Renal cortical epithelial cell (primary cell): ENCODE measurements at regions not wholly inside any gene's neighbourhood (a gene's known extent, or its start where the extent isn't known, plus 50 kb on each side); places are given as distances from the start of the nearest gene placed in this dataset.

ENCODE experiments used
- DNase-seq: peaks from one replicate; pipeline ENCODE4 v3.0.0-alpha.2; 2011; ENCODE audit warnings: low read depth

DNA sequence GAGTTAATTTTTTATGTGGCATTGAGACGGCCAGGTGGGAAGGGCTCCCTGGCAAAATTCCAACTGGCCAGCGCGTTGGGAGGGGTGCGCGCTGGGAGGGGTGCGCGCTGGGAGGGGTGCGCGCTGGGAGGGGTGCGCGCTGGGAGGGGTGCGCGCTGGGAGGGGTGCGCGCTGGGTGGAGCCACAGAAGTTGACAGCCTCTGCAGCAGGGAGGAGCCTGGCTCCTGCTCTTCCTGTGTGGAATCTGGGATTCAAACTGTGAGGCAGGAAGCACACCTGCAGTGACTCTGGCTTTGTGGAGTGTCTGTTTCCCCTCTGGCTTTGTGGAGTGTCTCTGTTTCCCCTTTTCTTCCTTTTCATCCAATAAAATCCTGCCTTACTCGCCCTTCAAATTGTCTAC is 147.9 kb upstream of the CBLN2 start:
- no peak for DNase-seq

DNA sequence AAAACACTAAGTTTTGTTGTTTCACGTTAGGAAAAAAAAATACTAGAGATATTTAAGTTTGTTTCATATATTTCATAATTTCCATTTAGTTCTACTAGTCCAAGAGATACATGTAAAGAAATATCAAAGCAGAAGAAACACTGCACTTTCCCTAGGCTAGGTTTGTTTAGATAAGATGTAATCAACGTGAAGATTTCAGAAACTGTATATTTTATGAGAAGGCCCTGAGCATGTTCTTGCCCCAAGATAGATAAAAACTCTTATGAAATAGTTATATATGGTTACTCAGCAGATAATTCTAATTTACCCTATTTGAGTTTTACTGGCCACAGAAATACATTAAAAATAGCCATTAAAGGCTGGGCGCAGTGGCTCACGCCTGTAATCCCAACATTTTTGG is 143.6 kb upstream of the CBLN2 start:
- DNase-seq = no peak

DNA sequence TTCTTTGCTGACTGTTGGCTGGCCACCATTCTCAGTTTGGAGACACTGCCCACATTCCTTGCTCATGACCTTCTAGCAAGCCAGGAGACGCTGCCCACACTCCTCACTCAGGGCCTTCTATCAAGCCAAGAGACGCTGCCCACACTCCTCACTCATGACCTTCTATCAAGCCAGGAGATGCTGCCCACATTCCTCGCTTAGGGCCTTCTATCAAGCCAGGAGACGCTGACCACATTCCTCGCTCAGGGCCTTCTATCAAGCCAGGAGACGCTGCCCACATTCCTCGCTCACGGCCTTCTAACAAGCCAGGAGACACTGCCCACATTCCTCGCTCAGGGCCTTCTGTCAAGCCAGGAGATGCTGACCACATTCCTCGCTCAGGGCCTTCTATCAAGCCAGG is 131.3 kb upstream of the CBLN2 start:
- peak; percentile 8 for DNase-seq

DNA sequence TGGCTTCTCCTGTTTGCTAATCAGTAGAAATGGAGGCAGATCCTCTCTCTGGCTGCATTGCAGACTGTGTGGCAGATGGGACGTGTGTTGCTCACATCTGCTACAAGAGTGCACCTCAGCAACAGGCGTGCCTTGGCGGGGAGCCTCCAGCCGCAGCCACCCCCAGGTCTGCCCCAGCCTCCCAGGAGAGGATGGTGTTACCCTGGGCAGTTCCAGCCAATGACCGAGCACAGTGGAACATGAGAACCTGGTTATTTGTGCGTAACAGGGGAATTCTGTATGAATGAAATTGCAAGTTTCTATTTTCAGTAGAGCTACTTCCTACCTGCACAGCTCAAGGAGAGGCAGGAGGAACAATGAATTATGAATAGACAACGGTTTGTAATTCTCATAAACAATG is 130.6 kb upstream of the CBLN2 start:
- no peak for DNase-seq

DNA sequence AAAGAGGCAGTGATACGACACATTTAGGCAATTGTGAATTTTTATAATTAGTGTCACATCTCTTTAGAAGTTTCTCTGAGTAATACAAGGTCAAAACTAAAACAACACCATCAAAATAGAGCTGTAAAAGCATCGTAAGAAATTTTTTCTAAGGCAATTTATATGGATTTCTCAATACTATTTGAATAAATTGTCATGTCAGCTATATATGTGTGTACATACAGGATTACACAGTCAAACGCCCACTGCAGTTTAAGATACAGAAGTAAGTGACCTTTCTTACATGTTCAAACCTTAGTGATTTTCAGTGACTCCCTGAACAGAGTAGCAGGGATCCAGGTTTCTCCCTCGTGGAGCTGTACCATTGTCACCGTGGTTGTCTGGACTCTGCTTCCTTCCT is 129.1 kb upstream of the CBLN2 start:
- DNase-seq = no peak

DNA sequence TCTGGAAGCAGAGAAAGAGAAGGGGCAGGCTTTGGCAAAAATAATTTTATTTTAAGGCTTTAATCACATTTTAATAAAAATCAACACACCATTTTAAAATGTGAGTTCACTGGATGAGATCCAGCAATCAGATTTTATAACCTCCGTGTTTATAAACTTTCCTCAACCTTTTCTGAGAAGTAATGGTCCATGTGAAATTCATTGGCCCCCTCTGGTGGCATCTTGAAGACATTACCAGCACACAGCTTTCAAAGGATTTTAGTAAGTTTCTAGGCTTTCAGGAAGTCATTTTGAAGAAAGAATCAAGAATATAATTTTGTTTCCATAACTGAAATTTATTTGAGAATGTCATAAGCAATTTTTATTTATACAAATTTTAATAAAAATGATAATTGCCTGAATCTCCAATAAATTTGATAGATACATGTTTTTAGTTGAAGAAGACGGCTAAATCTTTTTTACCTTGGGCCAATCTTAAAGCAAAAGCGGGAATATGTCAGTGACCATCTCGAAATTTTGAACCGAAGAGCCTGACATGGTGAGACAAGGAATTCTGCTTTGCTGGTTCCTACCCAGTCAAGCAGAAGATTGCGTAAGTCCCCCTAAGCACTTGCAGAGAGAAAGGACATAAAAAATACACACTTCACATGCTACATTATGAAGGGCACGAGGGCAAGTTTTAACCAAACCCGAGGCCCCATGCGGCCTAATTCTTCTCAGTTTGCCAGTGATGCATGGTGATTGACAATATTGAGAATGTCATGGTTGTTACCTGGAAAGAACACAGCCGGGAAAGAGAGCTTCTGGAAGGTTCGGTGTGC is 128.4 kb upstream of the CBLN2 start:
- DNase-seq = peak; percentile 39

DNA sequence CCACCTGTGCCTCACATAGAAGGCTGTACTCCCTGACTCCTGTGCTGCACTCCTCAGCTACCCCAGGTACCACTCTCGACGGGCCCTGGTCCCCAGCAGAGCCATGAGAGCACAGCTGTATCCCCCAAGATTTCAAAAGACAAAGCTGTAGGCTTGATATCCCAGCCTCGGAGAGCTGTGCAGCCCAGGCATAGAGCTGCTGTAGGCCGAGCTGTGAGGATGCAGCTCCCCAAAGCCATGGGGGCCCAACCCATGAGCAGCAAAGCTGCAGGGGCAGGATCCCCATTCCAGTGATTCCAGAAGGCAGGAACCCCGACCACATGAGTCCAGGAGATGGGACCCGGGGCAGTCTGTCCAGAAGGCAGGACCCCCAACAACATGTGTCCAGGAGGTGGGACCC is 123.8 kb upstream of the CBLN2 start:
- no peak for DNase-seq

DNA sequence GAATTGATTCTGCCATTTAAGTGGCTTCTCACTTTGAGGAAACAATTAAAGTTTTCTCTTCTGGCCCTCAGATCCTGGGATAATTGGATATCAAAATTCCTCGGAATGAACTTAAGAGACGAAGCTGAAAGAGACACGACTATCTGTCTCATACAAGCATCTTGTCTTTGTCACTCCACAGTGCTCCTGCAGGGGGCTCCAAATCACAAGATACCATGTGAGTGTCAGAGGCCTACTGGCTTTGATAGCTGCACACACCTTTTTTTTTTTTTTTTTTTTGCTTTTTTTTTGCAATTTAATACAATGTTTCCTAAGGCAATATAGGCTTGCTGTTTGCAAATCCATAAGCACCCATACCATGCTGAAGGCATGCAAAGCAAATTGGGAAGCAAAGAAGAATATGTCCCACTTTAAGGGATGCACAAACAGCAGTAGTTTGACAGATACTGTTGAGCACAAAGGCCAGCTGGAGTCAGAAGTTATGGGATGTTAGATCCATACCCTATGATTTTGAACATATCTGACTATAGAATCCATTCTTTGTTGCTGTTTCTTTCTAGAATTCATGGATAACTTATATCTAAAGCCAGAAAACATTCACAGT is 109.0 kb upstream of the CBLN2 start:
- DNase-seq = peak; percentile 52

DNA sequence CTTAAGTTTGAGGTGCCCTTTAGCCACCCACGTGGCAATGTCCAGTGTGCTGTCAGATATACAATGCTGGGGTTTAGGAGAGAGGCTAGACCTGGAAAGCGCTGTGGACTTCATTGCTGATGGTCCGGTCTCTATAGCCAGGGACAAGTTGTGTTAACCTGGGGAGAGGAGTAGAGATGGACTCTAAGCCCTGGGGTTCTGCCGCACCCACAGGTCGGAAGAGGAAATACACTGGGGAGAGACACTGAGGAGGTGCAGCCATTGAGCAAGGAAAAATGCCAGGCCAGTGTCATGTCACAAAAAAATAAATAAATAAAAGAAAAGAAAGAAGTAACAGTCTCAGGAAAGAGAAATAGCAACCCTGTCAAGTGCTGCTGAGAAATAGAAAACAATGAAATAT is 106.9 kb upstream of the CBLN2 start:
- DNase-seq = no peak

DNA sequence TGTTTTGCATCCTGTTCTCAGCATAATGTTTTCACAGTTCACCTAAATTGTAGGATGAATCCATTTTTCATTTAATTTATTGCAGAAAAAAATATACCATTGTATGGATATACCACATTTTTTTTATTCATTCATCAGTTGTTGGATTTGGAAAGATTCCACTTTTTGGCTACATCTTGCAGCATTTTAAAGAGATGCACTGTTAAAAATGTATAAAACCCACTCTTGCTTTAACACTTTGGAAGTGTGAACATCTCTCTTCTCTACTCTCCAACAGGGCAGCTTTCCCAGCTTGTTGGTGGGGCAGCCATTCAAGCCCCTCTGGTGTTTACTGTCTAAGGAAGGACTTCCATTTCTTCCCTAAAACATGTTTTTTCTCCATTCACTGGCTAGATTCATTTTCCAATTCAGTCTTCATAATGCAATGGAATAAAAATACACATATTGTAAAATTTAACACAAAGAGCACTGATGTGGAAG is 104.4 kb upstream of the CBLN2 start:
- no peak for DNase-seq

DNA sequence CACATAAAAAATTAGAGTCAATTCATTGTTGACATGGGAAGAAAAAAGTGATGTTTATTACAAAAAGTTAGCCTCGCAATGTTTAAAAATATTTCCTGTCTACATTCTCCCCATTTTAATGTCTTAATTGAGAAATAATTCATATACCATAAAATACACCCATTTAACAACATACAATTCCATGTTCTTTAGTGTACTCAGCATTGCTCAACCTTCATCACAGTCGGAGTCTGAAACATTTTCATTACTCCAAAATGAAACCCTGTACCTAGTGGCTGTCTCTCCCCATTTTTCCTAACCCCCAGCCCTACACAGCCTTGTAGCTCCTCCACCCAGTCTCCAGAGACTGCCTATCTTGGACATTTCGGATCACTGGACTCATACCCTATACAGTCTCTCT is 103.9 kb upstream of the CBLN2 start:
- no peak for DNase-seq

DNA sequence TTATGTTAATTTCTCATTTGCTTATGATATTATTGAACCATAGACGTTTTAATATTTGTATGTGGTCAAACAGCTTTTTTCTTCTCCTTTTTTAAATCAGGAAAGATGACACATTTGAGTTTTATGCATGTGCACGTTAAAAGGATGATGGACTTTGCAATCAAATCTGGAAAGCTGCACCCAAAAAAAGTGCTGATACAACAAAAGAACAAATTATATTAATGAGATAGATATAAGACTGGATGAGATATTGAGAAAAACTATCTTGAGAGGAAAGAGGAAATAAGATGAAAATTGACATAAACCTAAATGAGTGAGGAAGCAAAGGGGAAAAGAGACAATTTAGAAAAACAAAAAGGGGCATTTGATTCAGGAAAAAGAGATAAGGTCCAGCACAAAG is 96.4 kb upstream of the CBLN2 start:
- no peak for DNase-seq

DNA sequence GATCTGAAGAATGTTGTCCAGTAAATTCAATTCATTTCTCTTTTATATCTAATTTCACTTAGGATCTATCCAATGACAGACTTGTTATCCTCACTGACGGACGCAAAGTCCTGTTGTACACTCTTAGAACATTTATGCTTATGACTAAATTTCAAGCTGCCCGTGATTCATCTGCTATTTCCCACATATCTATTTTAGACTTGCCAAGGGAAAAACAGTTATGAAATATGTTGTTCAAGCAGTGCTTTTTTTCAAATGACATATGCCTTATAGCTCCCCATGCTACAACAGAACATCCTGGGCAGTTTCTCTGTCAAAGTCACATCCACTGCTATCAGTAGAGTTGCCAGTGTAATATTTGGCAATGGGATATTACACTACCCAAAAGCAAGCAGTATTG is 94.2 kb upstream of the CBLN2 start:
- DNase-seq = no peak

DNA sequence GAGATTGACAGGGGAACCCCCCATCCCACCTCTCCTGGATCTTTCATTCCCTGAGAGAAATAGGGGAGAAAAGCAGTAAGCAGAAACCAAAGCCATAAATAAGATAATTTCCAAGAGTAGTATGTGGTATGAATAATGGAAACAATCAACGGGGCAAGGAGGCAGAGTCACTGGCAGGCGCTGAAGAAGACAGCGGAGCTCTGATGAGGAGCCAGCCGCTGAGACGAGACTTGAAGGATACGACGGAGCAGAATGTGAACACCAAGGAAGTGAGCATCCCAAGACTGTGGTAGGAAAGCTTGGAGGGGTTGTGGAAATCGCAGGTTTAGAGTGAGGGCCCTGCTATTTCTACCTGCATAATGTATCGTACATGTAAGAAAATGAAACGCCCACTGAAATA is 93.6 kb upstream of the CBLN2 start:
- DNase-seq = no peak

DNA sequence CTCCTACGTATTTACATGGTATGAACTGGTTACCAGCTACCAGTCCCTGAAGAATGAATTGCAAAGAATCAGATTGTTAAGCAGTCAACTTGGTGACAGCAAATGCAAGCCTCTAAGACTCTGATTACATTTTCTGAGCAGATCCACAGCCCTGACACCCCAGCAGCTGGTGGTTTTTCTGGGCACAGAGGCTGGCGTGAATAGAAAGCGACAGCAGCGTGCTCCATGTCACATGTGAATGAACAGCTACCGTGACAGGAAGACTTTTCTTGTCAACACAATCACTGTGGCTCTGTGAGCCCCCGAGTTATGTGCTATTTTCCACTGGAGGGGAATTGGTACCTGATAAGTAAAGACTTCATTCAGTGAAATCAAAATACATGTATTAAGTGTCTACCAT is 93.2 kb upstream of the CBLN2 start:
- DNase-seq = no peak

DNA sequence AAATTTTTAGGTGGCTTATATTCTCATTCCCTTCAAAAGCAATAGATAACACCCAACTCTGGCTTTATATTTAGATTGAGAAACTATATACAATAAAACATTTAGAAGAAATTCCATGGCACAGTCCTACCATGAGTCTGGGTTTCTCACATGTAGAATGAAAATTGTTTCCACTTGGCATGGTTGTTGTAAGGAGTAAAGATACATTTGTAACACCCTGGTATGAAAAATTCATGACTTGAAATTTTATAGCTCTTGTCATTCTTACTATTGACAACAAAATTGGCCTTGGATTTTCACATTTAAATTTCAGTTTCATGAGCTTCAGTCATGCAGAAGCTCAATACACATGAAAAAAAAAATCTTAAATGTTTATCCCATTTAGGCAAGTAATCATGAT is 92.5 kb upstream of the CBLN2 start:
- no peak for DNase-seq

DNA sequence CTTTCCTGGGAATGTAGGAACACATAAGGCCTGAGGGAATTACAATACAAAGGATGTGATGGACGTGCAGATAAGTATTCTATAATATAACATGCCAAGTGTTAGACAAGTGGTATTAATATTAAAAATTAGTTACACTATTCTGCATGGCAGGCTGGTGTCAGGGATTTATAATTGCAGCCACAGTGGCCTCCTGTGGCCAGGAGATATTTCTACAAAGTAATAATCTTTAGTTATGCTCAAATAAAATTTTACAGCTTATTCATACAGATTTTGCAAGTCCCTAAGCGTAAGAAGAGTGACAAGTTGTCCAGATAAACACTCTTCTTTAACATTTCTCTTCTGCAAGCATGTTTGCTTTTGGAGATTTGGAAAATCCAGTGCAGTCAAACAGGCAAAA is 90.4 kb upstream of the CBLN2 start:
- DNase-seq = no peak

DNA sequence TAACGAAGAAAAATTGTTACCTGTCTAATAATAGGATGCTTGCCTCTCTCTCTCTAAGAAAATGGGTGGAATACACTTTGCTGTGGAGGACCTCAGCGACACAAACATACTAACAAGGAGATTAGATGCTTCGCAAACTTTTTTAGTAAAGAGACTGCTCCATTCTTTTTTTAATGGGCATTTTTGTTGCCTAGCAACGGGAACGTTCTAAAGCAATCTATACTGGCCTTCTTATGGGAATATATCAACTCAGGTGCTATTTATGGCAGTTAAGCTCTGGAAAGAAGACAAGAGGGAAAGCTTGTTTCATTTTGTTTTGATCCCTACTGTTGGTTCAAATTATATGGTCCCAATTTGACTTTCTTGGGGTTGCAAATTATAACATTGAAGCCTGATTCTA is 86.8 kb upstream of the CBLN2 start:
- no peak for DNase-seq

DNA sequence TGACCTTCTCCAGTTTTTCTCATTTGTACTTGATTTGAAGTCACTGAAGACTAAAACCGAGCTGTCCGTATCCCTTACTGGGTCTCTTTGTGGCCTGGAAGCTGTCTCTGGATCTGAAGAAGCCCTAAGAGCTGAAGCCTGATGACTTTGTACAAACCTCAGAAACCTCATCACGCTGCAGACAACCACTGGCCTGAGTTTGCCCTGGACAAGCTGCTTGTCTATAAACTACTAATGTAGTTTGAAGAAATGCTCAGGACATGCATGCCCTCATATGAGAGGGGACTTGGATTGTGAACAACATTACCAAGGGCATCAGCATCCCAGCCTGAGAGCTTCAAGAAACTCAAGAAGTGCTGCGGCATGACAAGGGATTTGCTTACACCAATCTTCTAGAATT is 79.3 kb upstream of the CBLN2 start:
- DNase-seq = no peak

DNA sequence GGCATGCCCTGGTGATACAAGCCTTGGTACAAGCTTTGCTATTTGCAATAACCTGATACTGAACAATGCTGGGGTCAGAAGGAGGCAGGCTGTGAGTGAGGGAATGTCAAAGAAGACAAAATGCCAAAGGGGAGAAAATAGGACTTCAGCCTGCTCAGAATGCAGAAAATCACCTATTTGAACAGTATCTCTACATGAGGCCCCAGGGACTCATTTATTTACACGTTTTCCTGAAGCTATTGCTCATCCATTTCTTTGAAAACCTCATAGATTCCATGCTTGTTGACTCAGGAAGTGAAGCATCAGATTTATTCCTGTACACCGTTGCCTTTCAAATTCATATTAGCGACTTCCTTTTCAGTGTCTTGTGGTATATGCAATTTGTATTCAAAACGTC is 69.4 kb upstream of the CBLN2 start:
- no peak for DNase-seq

DNA sequence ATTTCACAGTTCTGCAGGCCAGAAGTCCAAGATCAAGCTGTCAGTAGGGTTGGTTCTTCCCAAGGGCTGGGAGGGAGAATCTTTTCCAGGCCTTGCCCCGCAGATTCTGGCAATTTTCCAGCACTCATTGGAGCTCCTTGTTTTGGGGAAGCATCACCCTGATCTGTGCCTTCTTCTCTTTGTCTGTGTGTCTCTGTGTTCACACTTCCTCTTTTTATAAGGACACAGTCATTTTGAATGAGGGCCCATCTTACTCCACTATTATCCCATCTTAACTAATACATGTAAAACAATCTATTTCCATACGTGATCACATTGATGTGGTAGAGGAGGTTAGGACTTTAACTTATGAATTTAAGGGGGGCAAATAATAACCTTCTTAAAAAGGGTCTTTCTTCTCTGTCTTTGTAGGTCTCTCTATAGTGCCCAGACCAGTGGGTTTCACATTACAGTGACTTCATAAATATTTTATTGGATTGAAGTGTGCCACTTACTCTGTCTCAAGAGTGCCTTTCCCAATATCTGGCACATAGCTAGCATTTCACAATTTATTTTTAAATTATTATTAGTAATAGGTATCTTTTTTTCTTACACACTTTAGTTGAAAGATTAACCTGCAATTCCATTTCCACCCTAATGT is 68.9 kb upstream of the CBLN2 start:
- no peak for DNase-seq

DNA sequence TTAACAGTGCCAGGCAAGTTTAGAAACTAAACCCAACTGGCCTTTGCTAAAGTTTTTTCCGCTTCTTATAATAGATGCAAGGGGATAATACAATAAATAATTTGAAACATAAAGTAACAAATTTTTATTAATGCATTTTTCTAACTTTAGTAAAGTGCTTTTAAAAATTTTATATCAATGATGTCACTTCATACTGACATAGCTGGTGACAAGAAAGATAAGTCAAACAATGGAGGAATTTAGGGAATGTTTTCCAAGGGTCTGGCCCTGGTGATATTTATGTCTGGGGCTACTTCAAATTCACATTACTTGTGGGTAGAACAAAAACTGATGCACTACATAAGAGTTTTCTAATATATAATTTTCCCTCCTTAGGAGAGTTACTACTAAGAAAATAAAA is 61.2 kb upstream of the CBLN2 start:
- DNase-seq = no peak

DNA sequence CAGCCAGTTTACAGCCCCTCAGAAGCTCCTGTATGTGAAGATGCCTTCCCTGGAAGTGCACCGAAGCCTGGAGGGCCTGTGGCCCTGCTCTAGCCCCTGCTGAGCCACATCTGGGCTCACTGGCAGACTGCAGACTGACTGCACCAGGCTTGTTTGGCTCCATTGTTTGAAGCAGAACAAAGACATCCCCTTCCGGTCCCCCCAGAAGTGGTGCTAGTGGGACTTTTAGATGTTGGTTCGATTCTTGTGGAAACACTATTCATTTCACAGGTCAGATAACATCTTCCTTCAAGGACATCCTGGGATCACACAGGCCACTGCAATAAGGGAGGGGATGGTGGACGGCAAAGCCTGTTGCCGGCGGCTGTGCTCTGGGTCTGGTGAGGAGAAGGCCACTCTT is 57.8 kb upstream of the CBLN2 start:
- no peak for DNase-seq
